ENCODE measurements at regions not wholly inside any gene's neighbourhood (a gene's known extent, or its start where the extent isn't known, plus 50 kb on each side); places are given as distances from the start of the nearest gene placed in this dataset.

- in situ Hi-C loops (cut with MboI; ENCODE audit: low pct_unique_long_range_greater_than_20kb, low sequenced_read_pairs, unreplicated experiment), result no loop called here
Observed at GRCh38 chr10:113473011-113473410, 79.8 kb upstream of the HABP2 start.

GRCh38 chr10:113473851-113474250, 79.0 kb upstream of the HABP2 start:
- in situ Hi-C loops (cut with MboI; ENCODE audit: low pct_unique_long_range_greater_than_20kb, low sequenced_read_pairs, unreplicated experiment), result no loop called here
- no peak for DNase-seq (ENCODE audit: low spot score)
- TF ChIP-seq, protein P1, sequence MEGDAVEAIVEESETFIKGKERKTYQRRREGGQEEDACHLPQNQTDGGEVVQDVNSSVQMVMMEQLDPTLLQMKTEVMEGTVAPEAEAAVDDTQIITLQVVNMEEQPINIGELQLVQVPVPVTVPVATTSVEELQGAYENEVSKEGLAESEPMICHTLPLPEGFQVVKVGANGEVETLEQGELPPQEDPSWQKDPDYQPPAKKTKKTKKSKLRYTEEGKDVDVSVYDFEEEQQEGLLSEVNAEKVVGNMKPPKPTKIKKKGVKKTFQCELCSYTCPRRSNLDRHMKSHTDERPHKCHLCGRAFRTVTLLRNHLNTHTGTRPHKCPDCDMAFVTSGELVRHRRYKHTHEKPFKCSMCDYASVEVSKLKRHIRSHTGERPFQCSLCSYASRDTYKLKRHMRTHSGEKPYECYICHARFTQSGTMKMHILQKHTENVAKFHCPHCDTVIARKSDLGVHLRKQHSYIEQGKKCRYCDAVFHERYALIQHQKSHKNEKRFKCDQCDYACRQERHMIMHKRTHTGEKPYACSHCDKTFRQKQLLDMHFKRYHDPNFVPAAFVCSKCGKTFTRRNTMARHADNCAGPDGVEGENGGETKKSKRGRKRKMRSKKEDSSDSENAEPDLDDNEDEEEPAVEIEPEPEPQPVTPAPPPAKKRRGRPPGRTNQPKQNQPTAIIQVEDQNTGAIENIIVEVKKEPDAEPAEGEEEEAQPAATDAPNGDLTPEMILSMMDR (IDR thresholded peaks at IDR 0.05; ENCODE audit: extremely low read depth, insufficient read depth, missing control alignments), result no peak

More at GRCh38 chr10:113473011-113473410, 79.8 kb upstream of the HABP2 start:
- no peak for DNase-seq (ENCODE audit: low spot score)
- TF ChIP-seq, protein P1 (IDR thresholded peaks at IDR 0.05; ENCODE audit: extremely low read depth, insufficient read depth, missing control alignments), result no peak

DNA sequence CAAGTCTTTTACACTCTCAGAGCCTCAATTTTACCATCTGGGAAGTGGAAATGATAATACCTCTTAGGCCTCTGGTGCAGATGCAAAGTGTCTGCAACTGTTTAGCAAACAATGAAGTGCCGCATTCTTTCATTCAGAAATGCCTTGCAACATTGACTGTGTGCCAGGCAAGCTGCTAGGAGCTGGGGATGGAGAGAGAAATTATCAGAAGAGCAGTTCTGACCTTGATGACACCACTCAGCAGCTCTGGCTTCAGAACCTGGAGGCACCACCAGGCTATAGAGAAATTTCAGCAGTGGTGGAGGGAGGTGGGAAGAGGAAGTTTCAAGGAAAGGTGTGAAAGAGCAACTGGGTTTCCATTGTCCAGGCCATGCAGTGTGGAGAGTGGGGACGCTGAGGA, 78.1 kb upstream of the HABP2 start:
- in situ Hi-C loops (cut with MboI; ENCODE audit: low pct_unique_long_range_greater_than_20kb, low sequenced_read_pairs, unreplicated experiment), result no loop called here
- TF ChIP-seq, protein P1 (IDR thresholded peaks at IDR 0.05; ENCODE audit: extremely low read depth, insufficient read depth, missing control alignments), result no peak
- no peak for DNase-seq (ENCODE audit: low spot score)

DNA sequence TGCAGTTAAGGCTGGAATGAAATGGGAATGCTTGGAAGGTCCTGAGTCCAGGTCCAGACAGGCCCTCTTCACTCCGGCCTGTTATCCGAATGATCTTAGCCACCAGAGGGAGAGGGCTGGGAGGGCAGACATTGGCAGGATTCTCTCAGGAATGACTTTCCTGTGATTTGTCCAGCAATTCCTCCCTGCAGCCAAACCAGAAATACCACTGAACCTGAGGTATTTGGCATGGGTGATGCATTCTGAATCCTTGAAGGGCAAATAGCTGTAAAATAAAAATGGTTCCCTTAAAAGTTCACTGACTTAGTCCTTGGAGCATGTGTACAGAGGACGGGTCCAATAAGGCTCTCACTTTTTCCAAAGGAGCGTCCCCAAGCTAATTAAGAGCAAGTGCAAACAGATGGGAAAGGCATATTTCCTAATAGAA, 77.5 kb upstream of the HABP2 start:
- in situ Hi-C loops (cut with MboI; ENCODE audit: low pct_unique_long_range_greater_than_20kb, low sequenced_read_pairs, unreplicated experiment), result no loop called here
- DNase-seq (ENCODE audit: low spot score), result no peak
- TF ChIP-seq, protein P1 (IDR thresholded peaks at IDR 0.05; ENCODE audit: extremely low read depth, insufficient read depth, missing control alignments), result no peak

- in situ Hi-C loops (cut with MboI; ENCODE audit: low pct_unique_long_range_greater_than_20kb, low sequenced_read_pairs, unreplicated experiment), result no loop called here
- TF ChIP-seq, protein P1 (IDR thresholded peaks at IDR 0.05; ENCODE audit: extremely low read depth, insufficient read depth, missing control alignments), result no peak
- DNase-seq (ENCODE audit: low spot score), result no peak
Observed at GRCh38 chr10:113476191-113476590, 76.7 kb upstream of the HABP2 start.

DNA sequence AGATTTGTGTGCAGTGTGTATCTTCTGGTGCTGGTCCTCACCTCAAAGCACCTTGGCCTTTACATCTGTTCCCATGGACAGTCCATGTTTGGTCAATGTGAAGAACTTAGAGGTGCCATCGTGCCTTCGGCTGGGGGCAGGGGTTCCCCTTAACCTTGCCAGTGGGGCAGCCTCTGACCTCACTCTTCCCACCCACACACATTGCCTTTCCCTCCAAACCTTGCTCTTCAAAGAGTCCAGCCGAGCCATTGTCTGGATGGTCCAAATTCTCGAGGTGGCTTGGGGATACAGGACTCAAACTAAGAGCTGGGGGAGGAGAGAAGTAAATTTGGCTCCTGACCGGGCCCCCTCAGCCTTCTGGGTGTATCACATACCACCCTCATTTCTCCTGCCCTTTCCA, 76.2 kb upstream of the HABP2 start:
- TF ChIP-seq, protein P1 (IDR thresholded peaks at IDR 0.05; ENCODE audit: extremely low read depth, insufficient read depth, missing control alignments), result no peak
- in situ Hi-C loops (cut with MboI; ENCODE audit: low pct_unique_long_range_greater_than_20kb, low sequenced_read_pairs, unreplicated experiment), result no loop called here
- DNase-seq (ENCODE audit: low spot score), result no peak

DNA sequence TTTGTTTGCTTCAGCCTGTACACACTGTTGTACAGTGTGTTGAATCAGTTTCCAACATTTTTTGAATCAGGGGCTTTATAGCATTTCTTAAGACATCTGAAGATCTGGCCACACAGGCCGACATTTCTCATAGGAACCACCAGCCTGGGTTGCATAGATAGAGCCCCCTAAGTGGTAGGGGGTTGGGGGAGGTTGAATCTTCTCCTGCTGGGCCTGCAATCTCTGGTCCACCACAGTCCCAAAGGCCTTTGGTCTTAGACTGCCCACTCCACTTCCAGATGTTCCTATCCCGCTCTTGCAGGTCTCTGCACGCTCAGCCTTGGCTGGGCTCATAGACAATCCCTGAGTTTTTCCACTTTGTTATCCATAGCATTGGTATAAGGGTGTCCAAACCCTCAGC, 75.4 kb upstream of the HABP2 start:
- TF ChIP-seq, protein P1 (IDR thresholded peaks at IDR 0.05; ENCODE audit: extremely low read depth, insufficient read depth, missing control alignments), result no peak
- in situ Hi-C loops (cut with MboI; ENCODE audit: low pct_unique_long_range_greater_than_20kb, low sequenced_read_pairs, unreplicated experiment), result no loop called here
- no peak for DNase-seq (ENCODE audit: low spot score)
